Suppressor macrophage (primary cell): ENCODE measurements at regions not wholly inside any gene's neighbourhood (a gene's known extent, or its start where the extent isn't known, plus 50 kb on each side); places are given as distances from the start of the nearest gene placed in this dataset.
A peak's percentile ranks its signal among the peaks of the same experiment; 100 is the strongest.

ENCODE experiments used
- DNase-seq, 4 experiments: peaks; one replicate each; pipeline ENCODE4 v3.0.0-alpha.2; 2020 to 2022

- no peak for DNase-seq
Observed at GRCh38 chr10:107880185-107880584, 715.7 kb upstream of the SORCS1 start.

GRCh38 chr10:107873007-107873406 is 708.5 kb upstream of the SORCS1 start:
- DNase-seq = no peak

- no peak for DNase-seq
Observed at GRCh38 chr10:107865691-107866090, 701.2 kb upstream of the SORCS1 start.

GRCh38 chr10:107859065-107859464 is 694.6 kb upstream of the SORCS1 start:
- peak in 2 of 4 experiments; percentile 3 for DNase-seq

- DNase-seq = no peak
Observed at GRCh38 chr10:107856047-107856315, 691.5 kb upstream of the SORCS1 start.

- no peak for DNase-seq
Observed at GRCh38 chr10:107855301-107856046, 691.0 kb upstream of the SORCS1 start.

- no peak for DNase-seq
Observed at GRCh38 chr10:107848726-107849360, 684.3 kb upstream of the SORCS1 start.

GRCh38 chr10:107847620-107848019 is 683.1 kb upstream of the SORCS1 start:
- DNase-seq = no peak

- DNase-seq = no peak
Observed at GRCh38 chr10:107834706-107835105, 670.2 kb upstream of the SORCS1 start.

GRCh38 chr10:107831772-107832171 is 667.3 kb upstream of the SORCS1 start:
- DNase-seq = no peak

- DNase-seq = no peak
Observed at GRCh38 chr10:107829161-107829560, 664.7 kb upstream of the SORCS1 start.

GRCh38 chr10:107826171-107826570 is 661.7 kb upstream of the SORCS1 start:
- no peak for DNase-seq

GRCh38 chr10:107814865-107815487 is 650.5 kb upstream of the SORCS1 start:
- peak; percentile 69 to 85 (median 75) for DNase-seq

- DNase-seq = no peak
Observed at GRCh38 chr10:107813451-107814162, 649.1 kb upstream of the SORCS1 start.

GRCh38 chr10:107809889-107810288 is 645.4 kb upstream of the SORCS1 start:
- DNase-seq = no peak

GRCh38 chr10:107807836-107808235 is 643.3 kb upstream of the SORCS1 start:
- no peak for DNase-seq

GRCh38 chr10:107806026-107806425 is 641.5 kb upstream of the SORCS1 start:
- DNase-seq = no peak

- DNase-seq = no peak
Observed at GRCh38 chr10:107803546-107803945, 639.0 kb upstream of the SORCS1 start.

GRCh38 chr10:107800061-107800460 is 635.6 kb upstream of the SORCS1 start:
- no peak for DNase-seq

- DNase-seq = no peak
Observed at GRCh38 chr10:107790271-107790670, 625.8 kb upstream of the SORCS1 start.

- DNase-seq = no peak
Observed at GRCh38 chr10:107771066-107771465, 606.6 kb upstream of the SORCS1 start.

- DNase-seq = no peak
Observed at GRCh38 chr10:107767185-107767584, 602.7 kb upstream of the SORCS1 start.

GRCh38 chr10:107754814-107755213 is 590.3 kb upstream of the SORCS1 start:
- DNase-seq = no peak

GRCh38 chr10:107749235-107749634 is 584.7 kb upstream of the SORCS1 start:
- no peak for DNase-seq
